ENCODE measurements at regions not wholly inside any gene's neighbourhood (a gene's known extent, or its start where the extent isn't known, plus 50 kb on each side); places are given as distances from the start of the nearest gene placed in this dataset.

DNA sequence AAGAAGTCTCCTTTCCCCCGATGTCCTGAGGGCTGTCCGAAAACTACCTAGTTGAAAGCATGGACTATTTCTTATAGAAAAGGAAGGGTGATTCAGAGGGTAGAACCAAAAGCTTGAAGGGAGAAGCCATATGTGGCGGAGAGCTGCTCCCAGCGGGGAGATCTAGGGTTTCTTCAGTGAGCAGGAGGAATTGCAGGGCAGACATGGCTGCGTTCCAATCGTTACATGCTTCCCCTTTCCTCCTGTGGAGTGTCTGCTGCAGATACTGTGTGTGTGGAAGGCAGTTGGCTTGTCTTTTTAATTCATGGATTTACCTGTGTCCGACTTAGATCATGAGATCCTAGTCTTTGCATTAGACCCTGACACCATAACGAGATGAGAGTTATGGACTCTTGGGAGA is 799.5 kb downstream of the QKI start:
- peaks cover 36% of the 10 kb centered on the region for H3K9me3 ChIP-seq (ENCODE audit: low read length)
- H3K4me3 ChIP-seq (replicated peaks in 1 of 3; ENCODE audit: insufficient read depth in 1 of 3, low read depth in 2 of 3, low read length in 3 of 3), result no peak overlapping the region
- no peaks in the 10 kb centered on the region for H3K4me1 ChIP-seq (ENCODE audit: insufficient read depth, low read length)
- no peak overlapping the region for H3K9ac ChIP-seq (ENCODE audit: insufficient read depth, low read depth, low read length)
- no peaks in the 10 kb centered on the region for H3K79me2 ChIP-seq (ENCODE audit: insufficient read depth, low read length)
- in situ Hi-C loops (cut with HindIII; ENCODE audit: extremely low pct_ligation_motif_present, low pct_unique_long_range_greater_than_20kb), result no loop called here
- TF ChIP-seq ZNF629 (CRISPR knock-in tag; conservative IDR thresholded peaks at IDR 0.05), result no peak
- no peak for TF ChIP-seq ZNF24 (IDR thresholded peaks at IDR 0.05)
- TF ChIP-seq REXO4 (CRISPR knock-in tag; IDR thresholded peaks at IDR 0.05; ENCODE audit: borderline replicate concordance), result no peak
- TF ChIP-seq ZNF569 (CRISPR knock-in tag; IDR thresholded peaks at IDR 0.05; ENCODE audit: borderline replicate concordance), result no peak
- no peak for TF ChIP-seq RELA (CRISPR knock-in tag; IDR thresholded peaks at IDR 0.05)
- TF ChIP-seq GLI4 (CRISPR knock-in tag; IDR thresholded peaks at IDR 0.05; ENCODE audit: borderline replicate concordance), result no peak
- TF ChIP-seq ZNF619 (CRISPR knock-in tag; IDR thresholded peaks at IDR 0.05), result no peak
- TF ChIP-seq KLF16 (CRISPR knock-in tag; IDR thresholded peaks at IDR 0.05), result no peak
- TF ChIP-seq TEF (CRISPR knock-in tag; IDR thresholded peaks at IDR 0.05), result no peak
- TF ChIP-seq, protein P1, sequence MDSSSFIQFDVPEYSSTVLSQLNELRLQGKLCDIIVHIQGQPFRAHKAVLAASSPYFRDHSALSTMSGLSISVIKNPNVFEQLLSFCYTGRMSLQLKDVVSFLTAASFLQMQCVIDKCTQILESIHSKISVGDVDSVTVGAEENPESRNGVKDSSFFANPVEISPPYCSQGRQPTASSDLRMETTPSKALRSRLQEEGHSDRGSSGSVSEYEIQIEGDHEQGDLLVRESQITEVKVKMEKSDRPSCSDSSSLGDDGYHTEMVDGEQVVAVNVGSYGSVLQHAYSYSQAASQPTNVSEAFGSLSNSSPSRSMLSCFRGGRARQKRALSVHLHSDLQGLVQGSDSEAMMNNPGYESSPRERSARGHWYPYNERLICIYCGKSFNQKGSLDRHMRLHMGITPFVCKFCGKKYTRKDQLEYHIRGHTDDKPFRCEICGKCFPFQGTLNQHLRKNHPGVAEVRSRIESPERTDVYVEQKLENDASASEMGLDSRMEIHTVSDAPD (CRISPR knock-in tag; IDR thresholded peaks at IDR 0.05), result no peak
- TF ChIP-seq DMAP1 (CRISPR knock-in tag; IDR thresholded peaks at IDR 0.05), result no peak
- TF ChIP-seq CSRNP1 (CRISPR knock-in tag; IDR thresholded peaks at IDR 0.05), result no peak
- TF ChIP-seq, protein P2, sequence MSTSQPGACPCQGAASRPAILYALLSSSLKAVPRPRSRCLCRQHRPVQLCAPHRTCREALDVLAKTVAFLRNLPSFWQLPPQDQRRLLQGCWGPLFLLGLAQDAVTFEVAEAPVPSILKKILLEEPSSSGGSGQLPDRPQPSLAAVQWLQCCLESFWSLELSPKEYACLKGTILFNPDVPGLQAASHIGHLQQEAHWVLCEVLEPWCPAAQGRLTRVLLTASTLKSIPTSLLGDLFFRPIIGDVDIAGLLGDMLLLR (CRISPR knock-in tag; IDR thresholded peaks at IDR 0.05), result no peak
- TF ChIP-seq GZF1 (CRISPR knock-in tag; IDR thresholded peaks at IDR 0.05), result no peak
- TF ChIP-seq ZNF180 (CRISPR knock-in tag; IDR thresholded peaks at IDR 0.05; ENCODE audit: borderline replicate concordance, low read depth), result no peak
- TF ChIP-seq ZNF792 (CRISPR knock-in tag; IDR thresholded peaks at IDR 0.05), result no peak
- no peak for TF ChIP-seq DMTF1 (CRISPR knock-in tag; IDR thresholded peaks at IDR 0.05)
- TF ChIP-seq ZKSCAN8 (CRISPR knock-in tag; IDR thresholded peaks at IDR 0.05; ENCODE audit: borderline replicate concordance), result no peak
- no peak for TF ChIP-seq EEA1 (CRISPR knock-in tag; IDR thresholded peaks at IDR 0.05; ENCODE audit: borderline replicate concordance)
- no peak overlapping the region for H2AFZ ChIP-seq (ENCODE audit: low read length)
- no peak for ATAC-seq
- H3K36me3 ChIP-seq (replicated peaks in 1 of 2; ENCODE audit: control insufficient read depth in 1 of 2, insufficient read depth in 2 of 2, low read length in 2 of 2), result no peaks in the 10 kb centered on the region
- 9% methylated on average over 8 of the region's 8 CpGs for WGBS (ENCODE audit: low lambda C conversion rate)
- POLR2A ChIA-PET, result no interaction called here
- DNase-seq (ENCODE audit: low spot score), result no peak
- H3K4me2 ChIP-seq (ENCODE audit: low read depth, low read length), result no peak overlapping the region
- CTCF ChIA-PET (ENCODE audit: low intra/inter-chr PET ratio, low total read pairs), result no interaction called here
- BruUV-seq (replicated peaks), result no TSS peak
- intact Hi-C loops (cut with micrococcal nuclease; ENCODE audit: unreplicated experiment), result no loop called here
- H4K20me1 ChIP-seq (ENCODE audit: insufficient read depth, low read length), result no peaks in the 10 kb centered on the region
- no peak overlapping the region for H3K27ac ChIP-seq (ENCODE audit: extremely low read length, insufficient read depth, low read length)
- H3K27me3 ChIP-seq (ENCODE audit: control insufficient read depth in 1 of 2, insufficient read depth in 2 of 2, low read length in 2 of 2), result no peaks in the 10 kb centered on the region
- no peak for FAIRE-seq

Measured in HepG2 (cell line).